ENCODE measurements at regions not wholly inside any gene's neighbourhood (a gene's known extent, or its start where the extent isn't known, plus 50 kb on each side); places are given as distances from the start of the nearest gene placed in this dataset.
"Not testable (repeated sequence)": the region's sequence is repeated elsewhere in the genome, so short reads cannot be mapped to it uniquely, and the experiment has no call there.

DNA sequence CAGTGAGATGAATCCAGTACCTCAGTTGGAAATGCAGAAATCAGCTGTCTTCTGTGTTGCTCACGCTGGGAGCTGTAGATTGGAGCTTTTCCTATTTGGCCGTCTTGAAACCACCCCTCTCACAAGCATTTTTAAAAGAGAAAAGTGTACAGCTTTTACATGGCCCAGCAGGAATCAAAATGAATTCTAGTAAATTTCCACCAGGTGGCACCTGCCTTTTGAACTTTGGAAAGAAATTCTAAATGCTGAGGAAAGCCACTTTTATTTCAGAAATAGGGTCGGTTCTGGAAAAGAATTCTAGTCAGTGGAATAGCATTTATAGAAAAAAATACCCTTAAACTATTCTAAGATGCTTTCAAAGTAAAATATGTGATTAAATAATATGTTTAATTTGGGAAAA, 647.8 kb downstream of the CD109 start:
- DNase-seq (ENCODE audit: low read depth) = no peak
- no peak overlapping the region for H3K4me3 ChIP-seq (ENCODE audit: low read depth, low read length)
- TF ChIP-seq, protein P1, sequence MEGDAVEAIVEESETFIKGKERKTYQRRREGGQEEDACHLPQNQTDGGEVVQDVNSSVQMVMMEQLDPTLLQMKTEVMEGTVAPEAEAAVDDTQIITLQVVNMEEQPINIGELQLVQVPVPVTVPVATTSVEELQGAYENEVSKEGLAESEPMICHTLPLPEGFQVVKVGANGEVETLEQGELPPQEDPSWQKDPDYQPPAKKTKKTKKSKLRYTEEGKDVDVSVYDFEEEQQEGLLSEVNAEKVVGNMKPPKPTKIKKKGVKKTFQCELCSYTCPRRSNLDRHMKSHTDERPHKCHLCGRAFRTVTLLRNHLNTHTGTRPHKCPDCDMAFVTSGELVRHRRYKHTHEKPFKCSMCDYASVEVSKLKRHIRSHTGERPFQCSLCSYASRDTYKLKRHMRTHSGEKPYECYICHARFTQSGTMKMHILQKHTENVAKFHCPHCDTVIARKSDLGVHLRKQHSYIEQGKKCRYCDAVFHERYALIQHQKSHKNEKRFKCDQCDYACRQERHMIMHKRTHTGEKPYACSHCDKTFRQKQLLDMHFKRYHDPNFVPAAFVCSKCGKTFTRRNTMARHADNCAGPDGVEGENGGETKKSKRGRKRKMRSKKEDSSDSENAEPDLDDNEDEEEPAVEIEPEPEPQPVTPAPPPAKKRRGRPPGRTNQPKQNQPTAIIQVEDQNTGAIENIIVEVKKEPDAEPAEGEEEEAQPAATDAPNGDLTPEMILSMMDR (IDR thresholded peaks at IDR 0.05; ENCODE audit: insufficient read depth, low read depth, low read length) = no peak

DNA sequence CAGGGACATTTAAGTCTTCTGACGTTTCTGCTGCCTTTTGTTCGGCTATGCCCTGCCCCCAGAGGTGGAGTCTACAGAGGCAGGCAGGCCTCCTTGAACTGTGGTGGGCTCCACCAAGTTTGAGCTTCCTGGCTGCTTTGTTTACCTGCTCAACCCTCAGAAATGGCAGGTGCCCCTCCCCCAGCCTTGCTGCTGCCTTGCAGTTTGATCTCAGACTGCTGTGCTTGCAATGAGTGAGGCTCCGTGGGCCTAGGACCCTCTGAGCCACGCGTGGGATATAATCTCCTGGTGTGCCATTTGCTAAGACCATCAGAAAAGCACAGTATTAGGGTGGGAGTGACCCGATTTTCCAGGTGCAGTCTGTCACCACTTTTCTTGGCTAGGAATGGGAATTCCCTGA, 647.3 kb downstream of the CD109 start:
- H3K4me3 ChIP-seq (ENCODE audit: low read depth, low read length); DNase-seq (ENCODE audit: low read depth): not testable (repeated sequence)

DNA sequence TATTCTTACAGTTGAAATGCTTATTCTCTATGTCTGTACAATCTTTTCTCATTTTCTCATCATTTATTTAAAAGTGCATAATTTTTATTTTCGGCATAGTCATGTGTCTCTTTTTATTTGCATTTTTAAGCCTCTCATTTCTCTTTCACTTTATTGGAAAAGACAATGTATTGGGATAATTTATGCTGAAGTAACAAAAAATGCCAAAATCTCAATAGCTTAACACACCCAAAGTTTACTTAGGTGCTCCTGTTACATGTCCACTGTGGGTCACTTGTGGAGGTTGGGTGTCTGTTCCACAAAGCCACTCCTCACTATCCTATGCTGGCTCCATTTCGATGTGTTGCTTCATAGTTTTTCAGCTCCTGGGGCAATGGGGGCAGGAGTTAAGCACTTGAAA, 638.7 kb downstream of the CD109 start:
- TF ChIP-seq, protein P1 (IDR thresholded peaks at IDR 0.05; ENCODE audit: insufficient read depth, low read depth, low read length) = no peak
- no peak for DNase-seq (ENCODE audit: low read depth)
- no peak overlapping the region for H3K4me3 ChIP-seq (ENCODE audit: low read depth, low read length)

DNA sequence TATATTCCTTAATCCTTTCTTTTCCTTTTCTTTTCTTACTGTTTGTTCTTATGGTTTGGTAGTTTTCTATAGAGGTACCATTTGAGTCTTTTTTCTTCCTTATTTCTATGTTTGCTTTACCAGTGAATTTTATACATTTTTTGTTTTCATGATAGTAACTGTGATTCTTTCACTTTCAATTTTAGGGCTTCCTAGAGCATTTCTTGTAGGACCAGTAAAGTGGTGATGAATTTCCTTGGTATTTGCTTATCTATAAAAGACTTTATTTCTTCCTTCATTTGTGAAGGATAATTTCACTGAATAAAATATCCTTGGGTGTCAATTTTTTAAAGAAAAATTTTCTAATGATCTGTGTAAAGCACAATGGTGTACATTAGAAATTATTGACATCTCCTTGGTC, 637.4 kb downstream of the CD109 start:
- peak; percentile 16 for DNase-seq (ENCODE audit: low read depth)
- TF ChIP-seq, protein P1 (IDR thresholded peaks at IDR 0.05; ENCODE audit: insufficient read depth, low read depth, low read length) = no peak

DNA sequence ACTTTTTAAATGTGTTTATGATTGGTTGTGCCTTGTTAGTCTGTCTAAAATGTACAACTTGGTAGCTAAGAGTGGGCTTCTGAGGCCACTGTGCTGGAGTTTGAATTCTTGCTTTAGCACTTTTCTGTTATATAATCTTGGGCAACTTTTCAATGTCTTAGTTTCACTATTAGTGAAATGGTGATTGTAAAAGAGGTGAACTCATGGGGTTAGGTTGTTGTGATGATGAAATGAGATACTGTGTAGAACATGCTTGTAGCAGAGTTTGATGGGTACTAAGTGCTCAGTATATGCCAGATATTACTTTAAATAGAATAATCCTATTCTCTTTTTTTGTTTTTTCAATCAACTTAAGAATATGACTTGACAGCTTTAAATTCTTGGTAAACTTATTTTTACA, 624.7 kb downstream of the CD109 start:
- DNase-seq (ENCODE audit: low read depth) = peak; percentile 15
- TF ChIP-seq, protein P1 (IDR thresholded peaks at IDR 0.05; ENCODE audit: insufficient read depth, low read depth, low read length) = no peak
- H3K4me3 ChIP-seq (ENCODE audit: low read depth, low read length) = no peak overlapping the region

More for the DNA sequence above, 637.4 kb downstream of the CD109 start:
- H3K4me3 ChIP-seq (ENCODE audit: low read depth, low read length) = no peak overlapping the region

DNA sequence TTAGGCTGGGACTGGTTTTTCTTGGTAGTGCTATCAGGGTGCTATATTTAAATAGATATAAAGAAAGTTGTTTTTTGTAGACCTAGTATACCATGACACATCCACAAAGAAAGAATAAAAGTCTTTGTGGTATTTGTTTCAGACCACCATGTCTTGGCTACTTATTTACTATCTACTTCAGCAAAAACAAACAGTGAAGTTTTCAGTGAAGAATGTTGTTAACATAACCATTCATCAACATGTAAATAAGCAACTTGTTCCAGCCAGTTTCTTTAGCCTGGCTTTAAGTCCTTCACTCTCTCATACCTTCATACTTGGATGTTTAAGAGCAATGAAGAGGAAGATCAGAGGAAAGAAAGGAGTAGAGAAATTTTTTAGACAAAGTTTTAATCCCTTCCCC, 624.1 kb downstream of the CD109 start:
- TF ChIP-seq, protein P1 (IDR thresholded peaks at IDR 0.05; ENCODE audit: insufficient read depth, low read depth, low read length) = no peak
- DNase-seq (ENCODE audit: low read depth) = peak; percentile 15
- no peak overlapping the region for H3K4me3 ChIP-seq (ENCODE audit: low read depth, low read length)

DNA sequence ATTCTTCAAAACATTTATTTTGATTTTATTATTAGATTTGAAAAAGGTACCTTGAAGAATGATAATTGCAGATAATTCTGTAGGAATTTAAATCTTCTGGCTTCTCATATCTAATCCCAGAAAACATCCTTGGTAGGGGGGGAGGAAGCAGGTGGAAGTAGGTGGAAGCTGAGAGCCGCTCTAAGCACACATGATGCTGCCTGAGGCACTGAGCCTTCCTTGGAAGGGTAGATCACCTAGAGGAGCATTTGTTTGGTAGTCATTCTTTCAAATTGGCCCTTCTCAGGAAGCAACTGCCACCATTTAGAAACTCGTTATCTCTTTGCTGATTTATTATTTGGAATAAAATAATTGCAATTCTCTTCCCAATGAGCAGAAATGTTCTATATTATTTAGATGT, 623.3 kb downstream of the CD109 start:
- no peak overlapping the region for H3K4me3 ChIP-seq (ENCODE audit: low read depth, low read length)
- TF ChIP-seq, protein P1 (IDR thresholded peaks at IDR 0.05; ENCODE audit: insufficient read depth, low read depth, low read length) = no peak
- no peak for DNase-seq (ENCODE audit: low read depth)

Data from fibroblast of villous mesenchyme (primary cell).